GM13976 (cell line): ENCODE measurements at regions not wholly inside any gene's neighbourhood (a gene's known extent, or its start where the extent isn't known, plus 50 kb on each side); places are given as distances from the start of the nearest gene placed in this dataset.
A peak's percentile ranks its signal among the peaks of the same experiment; 100 is the strongest.

Experiments
- DNase-seq: peaks from one replicate; pipeline ENCODE4 v3.0.0; 2012; ENCODE audit warnings: low spot score
- CTCF ChIP-seq: IDR thresholded peaks from 2 replicates; pipeline ENCODE4 v1.5.1; 2012; ENCODE audit warnings: borderline replicate concordance, mild to moderate bottlenecking; ENCODE audit not compliant: insufficient read depth; ENCODE audit errors: extremely low read depth, missing control alignments, control extremely low read depth
- in situ Hi-C: fragments of 300-500 bp; cut with MboI; formaldehyde crosslinking; loops from one replicate; pipeline ENCODE4 v1.12.0; 2022; ENCODE audit warnings: low sequenced_read_pairs, mixed read lengths, inconsistent platforms; ENCODE audit not compliant: unreplicated experiment

GRCh38 chr6:22101163-22101562 is 195.7 kb downstream of the PRL start:
- no peak for TF ChIP-seq CTCF
- in situ Hi-C loops: no loop called here
- no peak for DNase-seq

GRCh38 chr6:22102671-22103070 is 194.2 kb downstream of the PRL start:
- in situ Hi-C loops: no loop called here
- TF ChIP-seq CTCF: no peak
- peak; percentile 16 for DNase-seq

GRCh38 chr6:22106451-22106850 is 190.4 kb downstream of the PRL start:
- in situ Hi-C loops: no loop called here
- no peak for TF ChIP-seq CTCF
- no peak for DNase-seq

GRCh38 chr6:22106961-22107360 is 189.9 kb downstream of the PRL start:
- no peak for TF ChIP-seq CTCF
- in situ Hi-C loops: no loop called here
- DNase-seq: no peak

GRCh38 chr6:22108199-22108598 is 188.6 kb downstream of the PRL start:
- in situ Hi-C loops: no loop called here
- DNase-seq: no peak
- no peak for TF ChIP-seq CTCF

- in situ Hi-C loops: no loop called here
- TF ChIP-seq CTCF: no peak
- DNase-seq: no peak
Measured at GRCh38 chr6:22110061-22110460, 186.8 kb downstream of the PRL start.

GRCh38 chr6:22112461-22112860 is 184.4 kb downstream of the PRL start:
- no peak for TF ChIP-seq CTCF
- in situ Hi-C loops: no loop called here
- no peak for DNase-seq
